ENCODE measurements at regions not wholly inside any gene's neighbourhood (a gene's known extent, or its start where the extent isn't known, plus 50 kb on each side); places are given as distances from the start of the nearest gene placed in this dataset.

DNA sequence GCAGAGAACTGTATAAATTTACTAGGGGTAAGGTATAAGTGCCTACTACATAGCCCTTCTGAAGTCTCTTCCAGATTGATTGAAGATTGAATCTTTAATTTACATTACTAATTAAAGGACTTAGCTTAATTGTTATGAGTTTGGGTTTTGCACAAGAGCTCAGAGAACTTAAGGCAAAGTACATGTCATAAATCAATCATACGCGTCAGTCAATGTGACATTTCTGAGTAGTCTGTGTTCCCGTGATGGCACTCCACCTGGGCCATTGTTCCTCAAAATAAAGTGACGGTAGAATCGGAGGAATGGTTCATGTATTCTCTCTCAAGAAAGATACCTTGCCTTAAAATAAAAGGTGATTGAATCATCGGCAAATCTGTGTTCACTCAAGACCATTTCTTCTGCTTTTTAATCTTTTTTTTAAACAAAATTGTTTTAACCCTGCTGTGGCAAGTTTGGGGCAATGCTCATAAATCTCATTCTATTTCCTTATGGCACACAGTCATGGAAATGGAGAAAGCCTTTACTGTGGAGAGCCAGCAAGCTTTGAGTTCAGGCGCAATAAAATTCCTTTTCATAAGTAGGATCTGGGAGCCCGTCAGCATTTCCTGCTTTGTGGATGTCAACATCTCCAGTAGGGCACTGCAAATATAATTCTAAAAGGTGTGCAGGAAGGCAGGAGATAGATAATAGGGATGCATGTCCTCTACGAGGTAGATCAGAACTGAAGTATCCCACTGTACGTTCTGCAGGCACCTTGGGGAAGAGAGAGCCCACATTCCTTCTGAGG is 427.4 kb downstream of the GATA3 start:
- no peak for TF ChIP-seq GATA2 (IDR thresholded peaks at IDR 0.05; ENCODE audit: insufficient read depth, insufficient read length, low read depth, low read length)
- TF ChIP-seq MYC (IDR thresholded peaks at IDR 0.05; ENCODE audit: low read depth, low read length) = no peak
- TF ChIP-seq, protein P1, sequence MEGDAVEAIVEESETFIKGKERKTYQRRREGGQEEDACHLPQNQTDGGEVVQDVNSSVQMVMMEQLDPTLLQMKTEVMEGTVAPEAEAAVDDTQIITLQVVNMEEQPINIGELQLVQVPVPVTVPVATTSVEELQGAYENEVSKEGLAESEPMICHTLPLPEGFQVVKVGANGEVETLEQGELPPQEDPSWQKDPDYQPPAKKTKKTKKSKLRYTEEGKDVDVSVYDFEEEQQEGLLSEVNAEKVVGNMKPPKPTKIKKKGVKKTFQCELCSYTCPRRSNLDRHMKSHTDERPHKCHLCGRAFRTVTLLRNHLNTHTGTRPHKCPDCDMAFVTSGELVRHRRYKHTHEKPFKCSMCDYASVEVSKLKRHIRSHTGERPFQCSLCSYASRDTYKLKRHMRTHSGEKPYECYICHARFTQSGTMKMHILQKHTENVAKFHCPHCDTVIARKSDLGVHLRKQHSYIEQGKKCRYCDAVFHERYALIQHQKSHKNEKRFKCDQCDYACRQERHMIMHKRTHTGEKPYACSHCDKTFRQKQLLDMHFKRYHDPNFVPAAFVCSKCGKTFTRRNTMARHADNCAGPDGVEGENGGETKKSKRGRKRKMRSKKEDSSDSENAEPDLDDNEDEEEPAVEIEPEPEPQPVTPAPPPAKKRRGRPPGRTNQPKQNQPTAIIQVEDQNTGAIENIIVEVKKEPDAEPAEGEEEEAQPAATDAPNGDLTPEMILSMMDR (IDR thresholded peaks at IDR 0.05; ENCODE audit: extremely low read depth in 1 of 2, insufficient read depth in 1 of 2, low read depth in 1 of 2, low read length in 2 of 2) = no peak
- no peak for TF ChIP-seq FOS (IDR thresholded peaks at IDR 0.05; ENCODE audit: borderline replicate concordance, insufficient read depth, low read length)
- TF ChIP-seq, protein P2, sequence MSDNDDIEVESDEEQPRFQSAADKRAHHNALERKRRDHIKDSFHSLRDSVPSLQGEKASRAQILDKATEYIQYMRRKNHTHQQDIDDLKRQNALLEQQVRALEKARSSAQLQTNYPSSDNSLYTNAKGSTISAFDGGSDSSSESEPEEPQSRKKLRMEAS (IDR thresholded peaks at IDR 0.05; ENCODE audit: insufficient read depth, insufficient read length) = no peak
- TF ChIP-seq EZH2 (IDR thresholded peaks at IDR 0.05; ENCODE audit: borderline replicate concordance, low read depth, low read length, severe bottlenecking) = no peak
- no peak for TF ChIP-seq POLR2AphosphoS5 (IDR thresholded peaks at IDR 0.05; ENCODE audit: insufficient read depth, low read depth, low read length)
- no peak for TF ChIP-seq JUN (IDR thresholded peaks at IDR 0.05; ENCODE audit: borderline replicate concordance, insufficient read depth, insufficient read length, low read depth)
- TF ChIP-seq POLR2A (IDR thresholded peaks at IDR 0.05; ENCODE audit: low read depth, low read length) = no peak
- H3K4me3 ChIP-seq (replicated peaks in 1 of 3; ENCODE audit: insufficient read depth in 1 of 3, low read depth in 1 of 3, low read length in 3 of 3) = no peak overlapping the region
- no TSS peak for BruUV-seq (replicated peaks)
- no peak overlapping the region for H3K27ac ChIP-seq (ENCODE audit: insufficient read depth, low read depth, low read length)
- H3K36me3 ChIP-seq (ENCODE audit: control insufficient read depth in 2 of 2, extremely low read depth in 1 of 2, insufficient read depth in 2 of 2, low read length in 2 of 2) = no peaks in the 10 kb centered on the region
- DNase-seq (ENCODE audit: low read depth, low spot score) (no peak), FAIRE-seq (no peak)
- peaks cover 0 to 5% of the 10 kb centered on the region in 2 experiments for H3K27me3 ChIP-seq (ENCODE audit: control insufficient read depth in 2 of 2, insufficient read depth in 2 of 2, low read length in 2 of 2)
- no peaks in the 10 kb centered on the region for H3K9me3 ChIP-seq (replicated peaks; ENCODE audit: control insufficient read depth, insufficient read depth, low read length)
- H3K9me1 ChIP-seq (replicated peaks; ENCODE audit: control insufficient read depth, extremely low read depth, insufficient read depth, low read length) = no peaks in the 10 kb centered on the region
- H3K9ac ChIP-seq (replicated peaks; ENCODE audit: extremely low read depth, insufficient read depth, low read length) = no peak overlapping the region
- no peaks in the 10 kb centered on the region for H3K79me2 ChIP-seq (ENCODE audit: control insufficient read depth, insufficient read depth, low read length)
- H3K4me1 ChIP-seq (ENCODE audit: control insufficient read depth, extremely low read depth, insufficient read depth, low read length) = no peaks in the 10 kb centered on the region
- no peak overlapping the region for H3K4me2 ChIP-seq (ENCODE audit: insufficient read depth, low read length)
- CTCF ChIA-PET = no interaction called here
- H2AFZ ChIP-seq (ENCODE audit: low read depth, low read length) = no peak overlapping the region
- POLR2A ChIA-PET = no interaction called here
- intact Hi-C loops (cut with micrococcal nuclease) (no loop called here), dilution Hi-C loops (cut with MboI; ENCODE audit: extremely low pct_ligation_motif_present, low sequenced_read_pairs) (no loop called here)
- H4K20me1 ChIP-seq (replicated peaks; ENCODE audit: control insufficient read depth, extremely low read depth, insufficient read depth, low read length) = no peaks in the 10 kb centered on the region

Measured in endothelial cell of umbilical vein (primary cell).